IPS-15b (cell line): ENCODE measurements at regions not wholly inside any gene's neighbourhood (a gene's known extent, or its start where the extent isn't known, plus 50 kb on each side); places are given as distances from the start of the nearest gene placed in this dataset.
"Not testable (repeated sequence)": the region's sequence is repeated elsewhere in the genome, so short reads cannot be mapped to it uniquely, and the experiment has no call there.

Source experiments
- H3K27me3 ChIP-seq: one replicate; pipeline ENCODE4 v1.6.1; 2013; ENCODE audit warnings: low read length; ENCODE audit not compliant: control insufficient read depth, insufficient read depth
- H3K36me3 ChIP-seq: one replicate; pipeline ENCODE4 v1.6.1; 2013; ENCODE audit warnings: low read length; ENCODE audit not compliant: control insufficient read depth, insufficient read depth
- H3K4me1 ChIP-seq: one replicate; pipeline ENCODE4 v1.6.1; 2013; ENCODE audit warnings: mild to moderate bottlenecking, low read length; ENCODE audit not compliant: control insufficient read depth, insufficient read depth
- H3K4me3 ChIP-seq: one replicate; pipeline ENCODE4 v1.5.1; 2013; ENCODE audit warnings: low read depth, low read length
- H3K9ac ChIP-seq: one replicate; pipeline ENCODE4 v1.6.1; 2013; ENCODE audit warnings: low read depth, mild to moderate bottlenecking, low read length
- H3K9me3 ChIP-seq: one replicate; pipeline ENCODE4 v1.6.1; 2013; ENCODE audit warnings: mild to moderate bottlenecking, low read length; ENCODE audit not compliant: control insufficient read depth, insufficient read depth

GRCh38 chr4:9608300-9608699 is 164.1 kb downstream of the DEFB131A start:
- H3K4me1 ChIP-seq: peaks cover 6% of the 10 kb centered on the region
- no peaks in the 10 kb centered on the region for H3K36me3 ChIP-seq
- H3K27me3 ChIP-seq: no peaks in the 10 kb centered on the region
- no peak overlapping the region for H3K4me3 ChIP-seq
- no peak overlapping the region for H3K9ac ChIP-seq
- no peaks in the 10 kb centered on the region for H3K9me3 ChIP-seq

GRCh38 chr4:9610321-9610720 is 166.1 kb downstream of the DEFB131A start:
- H3K4me1 ChIP-seq: not testable (repeated sequence)

GRCh38 chr4:9611101-9611500 is 166.9 kb downstream of the DEFB131A start:
- Histone ChIP-seq H3K4me3 (no peak overlapping the region), H3K36me3 (no peaks in the 10 kb centered on the region), H3K9me3 (no peaks in the 10 kb centered on the region), H3K9ac (no peak overlapping the region), H3K27me3 (no peaks in the 10 kb centered on the region), H3K4me1 (no peaks in the 10 kb centered on the region)

More at GRCh38 chr4:9610321-9610720, 166.1 kb downstream of the DEFB131A start:
- not testable (repeated sequence) for H3K27me3 ChIP-seq, H3K36me3 ChIP-seq, H3K4me3 ChIP-seq, H3K9ac ChIP-seq, H3K9me3 ChIP-seq

GRCh38 chr4:9636411-9636810 is 145.0 kb upstream of the DRD5 start:
- H3K9ac ChIP-seq, H3K4me3 ChIP-seq, H3K4me1 ChIP-seq, H3K27me3 ChIP-seq, H3K9me3 ChIP-seq, H3K36me3 ChIP-seq: not testable (repeated sequence)

GRCh38 chr4:9659678-9660077 is 121.8 kb upstream of the DRD5 start:
- H3K4me3 ChIP-seq, H3K36me3 ChIP-seq, H3K27me3 ChIP-seq, H3K9ac ChIP-seq, H3K4me1 ChIP-seq, H3K9me3 ChIP-seq: not testable (repeated sequence)

GRCh38 chr4:9660955-9661354 is 120.5 kb upstream of the DRD5 start:
- not testable (repeated sequence) for H3K27me3 ChIP-seq, H3K9me3 ChIP-seq, H3K4me3 ChIP-seq, H3K9ac ChIP-seq, H3K4me1 ChIP-seq, H3K36me3 ChIP-seq

GRCh38 chr4:9670725-9671124 is 110.7 kb upstream of the DRD5 start:
- not testable (repeated sequence) for H3K4me3 ChIP-seq, H3K36me3 ChIP-seq, H3K4me1 ChIP-seq, H3K9me3 ChIP-seq, H3K27me3 ChIP-seq, H3K9ac ChIP-seq

GRCh38 chr4:9677357-9677756 is 104.1 kb upstream of the DRD5 start:
- H3K4me3 ChIP-seq, H3K4me1 ChIP-seq, H3K9ac ChIP-seq, H3K27me3 ChIP-seq, H3K36me3 ChIP-seq, H3K9me3 ChIP-seq: not testable (repeated sequence)

- H3K9ac ChIP-seq: no peak overlapping the region
- no peaks in the 10 kb centered on the region for H3K27me3 ChIP-seq
- no peak overlapping the region for H3K4me3 ChIP-seq
- H3K4me1 ChIP-seq: no peaks in the 10 kb centered on the region
- no peaks in the 10 kb centered on the region for H3K36me3 ChIP-seq
- H3K9me3 ChIP-seq: no peaks in the 10 kb centered on the region
Observed at GRCh38 chr4:9679704-9680478, 101.5 kb upstream of the DRD5 start.

- not testable (repeated sequence) for H3K9ac ChIP-seq, H3K27me3 ChIP-seq, H3K36me3 ChIP-seq, H3K4me1 ChIP-seq, H3K9me3 ChIP-seq, H3K4me3 ChIP-seq
Observed at GRCh38 chr4:9683174-9683573, 98.3 kb upstream of the DRD5 start.

GRCh38 chr4:9685016-9685415 is 96.4 kb upstream of the DRD5 start:
- H3K9me3 ChIP-seq, H3K36me3 ChIP-seq, H3K9ac ChIP-seq, H3K27me3 ChIP-seq, H3K4me1 ChIP-seq, H3K4me3 ChIP-seq: not testable (repeated sequence)

- H3K27me3 ChIP-seq: no peaks in the 10 kb centered on the region
- no peaks in the 10 kb centered on the region for H3K4me1 ChIP-seq
- H3K36me3 ChIP-seq: no peaks in the 10 kb centered on the region
- no peak overlapping the region for H3K4me3 ChIP-seq
- H3K9me3 ChIP-seq: no peaks in the 10 kb centered on the region
- no peak overlapping the region for H3K9ac ChIP-seq
Observed at GRCh38 chr4:9685692-9686091, 95.7 kb upstream of the DRD5 start.
